ENCODE measurements at regions not wholly inside any gene's neighbourhood (a gene's known extent, or its start where the extent isn't known, plus 50 kb on each side); places are given as distances from the start of the nearest gene placed in this dataset.
A peak's percentile ranks its signal among the peaks of the same experiment; 100 is the strongest.

DNA sequence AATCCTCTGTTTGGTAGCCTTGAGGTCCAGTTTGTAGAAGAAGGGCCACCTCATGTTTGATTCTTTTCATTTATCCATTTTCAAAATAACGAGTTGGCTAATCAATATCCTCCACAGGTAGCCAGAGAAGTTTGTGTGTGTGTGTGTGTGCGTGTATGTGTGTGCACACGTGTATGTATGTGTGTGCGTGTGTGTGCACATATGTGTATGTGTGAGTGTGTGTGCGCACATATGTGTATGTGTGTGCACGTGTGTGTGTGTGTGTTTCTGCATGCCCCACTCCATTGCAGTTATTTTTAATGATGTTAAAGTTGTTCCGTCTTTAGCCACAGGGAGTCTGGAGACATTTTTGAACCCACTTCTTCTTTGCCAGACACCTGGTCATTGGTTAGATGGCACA lies 112.8 kb upstream of the PRKCQ start:
- Histone ChIP-seq H3K27me3 (ENCODE audit: control insufficient read depth in 1 of 2, insufficient read depth in 1 of 2, low read length in 2 of 2) (peaks cover 0 to 5% of the 10 kb centered on the region in 2 experiments), H3K18ac (ENCODE audit: low read depth in 1 of 2, low read length in 2 of 2) (no peak overlapping the region), H2BK120ac (ENCODE audit: low read depth, low read length) (no peak overlapping the region), H2AK5ac (ENCODE audit: low read length, severe bottlenecking) (no peak overlapping the region), H3K4me2 (ENCODE audit: low read length, poor library complexity, severe bottlenecking) (no peak overlapping the region), H2BK15ac (ENCODE audit: low read depth, poor library complexity, severe bottlenecking) (no peak overlapping the region), H3K4me1 (ENCODE audit: control insufficient read depth, insufficient read depth, low read depth, low read length) (no peaks in the 10 kb centered on the region), H3K9me3 (ENCODE audit: control insufficient read depth, low read length) (no peaks in the 10 kb centered on the region), H2AFZ (ENCODE audit: low read depth, low read length) (no peak overlapping the region), H3K79me1 (replicated peaks; ENCODE audit: low read length, poor library complexity, severe bottlenecking) (no peaks in the 10 kb centered on the region), H3K4ac (ENCODE audit: low read depth in 1 of 2, low read length in 2 of 2) (peak overlapping the region in 1 of 2 experiments; percentile 6), H3K14ac (ENCODE audit: low read length in 2 of 2) (peak overlapping the region in 1 of 2 experiments; percentile 8), H3K4me3 (ENCODE audit: insufficient read depth in 1 of 2, low read depth in 1 of 2, low read length in 2 of 2) (no peak overlapping the region), H3K23ac (ENCODE audit: low read length in 2 of 2) (no peak overlapping the region), H4K91ac (ENCODE audit: low read length) (no peak overlapping the region), H4K8ac (ENCODE audit: low read length) (no peak overlapping the region), H3K36me3 (ENCODE audit: control insufficient read depth in 1 of 2, insufficient read depth in 2 of 2, low read depth in 1 of 2, low read length in 2 of 2) (no peaks in the 10 kb centered on the region), H2BK12ac (ENCODE audit: low read length in 2 of 2) (no peak overlapping the region), H3K9ac (ENCODE audit: low read length) (no peak overlapping the region), H3K27ac (ENCODE audit: low read length, poor library complexity, severe bottlenecking) (no peak overlapping the region), H2BK5ac (ENCODE audit: low read depth, low read length, poor library complexity, severe bottlenecking) (no peak overlapping the region)
- 98% methylated on average over 7 of the region's 7 CpGs for WGBS
- DNase-seq: no peak

DNA sequence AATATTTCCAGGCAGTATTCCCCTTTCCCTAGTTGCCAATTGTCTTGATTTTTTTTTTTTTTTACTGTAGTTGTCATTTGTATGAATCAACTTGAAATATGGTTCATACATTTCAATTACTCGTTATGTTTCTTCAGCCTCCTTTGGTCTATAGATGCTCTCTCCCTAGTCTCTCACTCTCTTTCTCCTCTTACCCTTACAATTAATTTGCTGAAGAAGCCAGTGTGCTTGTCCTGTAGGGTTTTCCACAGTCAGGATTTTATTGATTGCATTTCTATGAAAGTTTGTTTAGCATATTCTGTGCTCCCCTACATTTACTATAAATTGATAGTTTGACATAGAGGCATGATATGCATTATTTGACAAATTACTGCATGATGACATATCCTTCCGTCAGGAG lies 112.0 kb upstream of the PRKCQ start:
- Histone ChIP-seq H3K9me3 (ENCODE audit: control insufficient read depth, low read length) (no peaks in the 10 kb centered on the region), H3K27me3 (ENCODE audit: control insufficient read depth in 1 of 2, insufficient read depth in 1 of 2, low read length in 2 of 2) (peaks cover 0 to 7% of the 10 kb centered on the region in 2 experiments), H4K8ac (ENCODE audit: low read length) (no peak overlapping the region), H3K9ac (ENCODE audit: low read length) (no peak overlapping the region), H3K23ac (ENCODE audit: low read length in 2 of 2) (no peak overlapping the region), H3K18ac (ENCODE audit: low read depth in 1 of 2, low read length in 2 of 2) (no peak overlapping the region), H4K91ac (ENCODE audit: low read length) (no peak overlapping the region), H2BK12ac (ENCODE audit: low read length in 2 of 2) (no peak overlapping the region), H3K27ac (ENCODE audit: low read length, poor library complexity, severe bottlenecking) (no peak overlapping the region), H3K36me3 (ENCODE audit: control insufficient read depth in 1 of 2, insufficient read depth in 2 of 2, low read depth in 1 of 2, low read length in 2 of 2) (no peaks in the 10 kb centered on the region), H3K4ac (ENCODE audit: low read depth in 1 of 2, low read length in 2 of 2) (no peak overlapping the region), H3K14ac (ENCODE audit: low read length in 2 of 2) (no peak overlapping the region), H3K4me2 (ENCODE audit: low read length, poor library complexity, severe bottlenecking) (no peak overlapping the region), H2BK120ac (ENCODE audit: low read depth, low read length) (no peak overlapping the region), H2AK5ac (ENCODE audit: low read length, severe bottlenecking) (no peak overlapping the region), H3K79me1 (replicated peaks; ENCODE audit: low read length, poor library complexity, severe bottlenecking) (no peaks in the 10 kb centered on the region), H3K4me1 (ENCODE audit: control insufficient read depth, insufficient read depth, low read depth, low read length) (no peaks in the 10 kb centered on the region), H2AFZ (ENCODE audit: low read depth, low read length) (no peak overlapping the region), H3K4me3 (ENCODE audit: insufficient read depth in 1 of 2, low read depth in 1 of 2, low read length in 2 of 2) (no peak overlapping the region), H2BK15ac (ENCODE audit: low read depth, poor library complexity, severe bottlenecking) (no peak overlapping the region), H2BK5ac (ENCODE audit: low read depth, low read length, poor library complexity, severe bottlenecking) (no peak overlapping the region)
- WGBS: 100% methylated on average over 1 of the region's 2 CpGs
- no peak for DNase-seq

GRCh38 chr10:6689036-6689435 lies 109.0 kb upstream of the PRKCQ start:
- no peaks in the 10 kb centered on the region for H3K79me1 ChIP-seq (replicated peaks; ENCODE audit: low read length, poor library complexity, severe bottlenecking)
- no peak overlapping the region for H2BK12ac ChIP-seq (ENCODE audit: low read length in 2 of 2)
- no peak overlapping the region for H2BK15ac ChIP-seq (ENCODE audit: low read depth, poor library complexity, severe bottlenecking)
- no peak overlapping the region for H3K27ac ChIP-seq (ENCODE audit: low read length, poor library complexity, severe bottlenecking)
- H3K14ac ChIP-seq (ENCODE audit: low read length in 2 of 2): no peak overlapping the region
- H2AFZ ChIP-seq (ENCODE audit: low read depth, low read length): no peak overlapping the region
- no peak overlapping the region for H2BK120ac ChIP-seq (ENCODE audit: low read depth, low read length)
- H3K23ac ChIP-seq (ENCODE audit: low read length in 2 of 2): no peak overlapping the region
- DNase-seq: no peak
- no peak overlapping the region for H4K91ac ChIP-seq (ENCODE audit: low read length)
- no peak overlapping the region for H3K4me3 ChIP-seq (ENCODE audit: insufficient read depth in 1 of 2, low read depth in 1 of 2, low read length in 2 of 2)
- no peaks in the 10 kb centered on the region for H3K36me3 ChIP-seq (ENCODE audit: control insufficient read depth in 1 of 2, insufficient read depth in 2 of 2, low read depth in 1 of 2, low read length in 2 of 2)
- H4K8ac ChIP-seq (ENCODE audit: low read length): no peak overlapping the region
- H3K9me3 ChIP-seq (ENCODE audit: control insufficient read depth, low read length): no peaks in the 10 kb centered on the region
- H3K4me2 ChIP-seq (ENCODE audit: low read length, poor library complexity, severe bottlenecking): no peak overlapping the region
- H3K27me3 ChIP-seq (ENCODE audit: control insufficient read depth in 1 of 2, insufficient read depth in 1 of 2, low read length in 2 of 2): peaks cover 0 to 7% of the 10 kb centered on the region in 2 experiments
- H3K18ac ChIP-seq (ENCODE audit: low read depth in 1 of 2, low read length in 2 of 2): no peak overlapping the region
- no peaks in the 10 kb centered on the region for H3K4me1 ChIP-seq (ENCODE audit: control insufficient read depth, insufficient read depth, low read depth, low read length)
- no peak overlapping the region for H3K9ac ChIP-seq (ENCODE audit: low read length)
- H3K4ac ChIP-seq (ENCODE audit: low read depth in 1 of 2, low read length in 2 of 2): no peak overlapping the region
- 95% methylated on average over 5 of the region's 5 CpGs for WGBS
- H2BK5ac ChIP-seq (ENCODE audit: low read depth, low read length, poor library complexity, severe bottlenecking): no peak overlapping the region
- no peak overlapping the region for H2AK5ac ChIP-seq (ENCODE audit: low read length, severe bottlenecking)

DNA sequence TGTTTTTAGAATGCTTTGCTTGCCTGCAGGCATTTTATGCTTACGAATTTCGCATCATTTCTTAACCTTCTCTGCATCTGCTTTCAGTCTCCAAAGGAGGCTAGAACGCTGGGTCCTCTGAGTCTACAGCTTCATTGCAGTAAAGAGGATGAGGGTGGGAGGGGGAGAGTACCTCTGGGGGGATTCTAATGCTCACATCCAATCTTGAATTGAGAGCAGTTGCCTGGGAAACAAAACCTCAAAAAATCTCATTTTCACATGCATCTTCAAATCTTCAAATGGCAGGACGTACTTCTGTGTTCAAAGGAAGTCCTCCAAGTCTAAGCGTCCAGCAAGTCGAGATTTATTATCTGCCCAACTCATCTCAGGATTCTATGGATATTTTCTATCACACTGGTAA lies 100.7 kb upstream of the PRKCQ start:
- Histone ChIP-seq H3K4me2 (ENCODE audit: low read length, poor library complexity, severe bottlenecking) (no peak overlapping the region), H3K18ac (ENCODE audit: low read depth in 1 of 2, low read length in 2 of 2) (no peak overlapping the region), H3K23ac (ENCODE audit: low read length in 2 of 2) (no peak overlapping the region), H2BK15ac (ENCODE audit: low read depth, poor library complexity, severe bottlenecking) (no peak overlapping the region), H2BK120ac (ENCODE audit: low read depth, low read length) (no peak overlapping the region), H4K91ac (ENCODE audit: low read length) (no peak overlapping the region), H2BK5ac (ENCODE audit: low read depth, low read length, poor library complexity, severe bottlenecking) (no peak overlapping the region), H2BK12ac (ENCODE audit: low read length in 2 of 2) (no peak overlapping the region), H3K9ac (ENCODE audit: low read length) (no peak overlapping the region), H3K4ac (ENCODE audit: low read depth in 1 of 2, low read length in 2 of 2) (no peak overlapping the region), H3K4me3 (ENCODE audit: insufficient read depth in 1 of 2, low read depth in 1 of 2, low read length in 2 of 2) (no peak overlapping the region), H2AK5ac (ENCODE audit: low read length, severe bottlenecking) (no peak overlapping the region), H3K27ac (ENCODE audit: low read length, poor library complexity, severe bottlenecking) (no peak overlapping the region), H3K9me3 (ENCODE audit: control insufficient read depth, low read length) (no peaks in the 10 kb centered on the region), H4K8ac (ENCODE audit: low read length) (no peak overlapping the region), H3K14ac (ENCODE audit: low read length in 2 of 2) (no peak overlapping the region), H2AFZ (ENCODE audit: low read depth, low read length) (no peak overlapping the region), H3K4me1 (ENCODE audit: control insufficient read depth, insufficient read depth, low read depth, low read length) (no peaks in the 10 kb centered on the region), H3K79me1 (replicated peaks; ENCODE audit: low read length, poor library complexity, severe bottlenecking) (no peaks in the 10 kb centered on the region), H3K36me3 (ENCODE audit: control insufficient read depth in 1 of 2, insufficient read depth in 2 of 2, low read depth in 1 of 2, low read length in 2 of 2) (no peaks in the 10 kb centered on the region), H3K27me3 (ENCODE audit: control insufficient read depth in 1 of 2, insufficient read depth in 1 of 2, low read length in 2 of 2) (no peaks in the 10 kb centered on the region)
- WGBS: 90% methylated on average over 4 of the region's 6 CpGs
- DNase-seq: no peak

Data from mesenchymal stem cell (in vitro differentiated cells and primary cell).